Activated CD4-positive, alpha-beta T cell treated with anti-CD3 and anti-CD28 coated beads for 48 hours (primary cell): ENCODE measurements at regions not wholly inside any gene's neighbourhood (a gene's known extent, or its start where the extent isn't known, plus 50 kb on each side); places are given as distances from the start of the nearest gene placed in this dataset.
A peak's percentile ranks its signal among the peaks of the same experiment; 100 is the strongest.

Experiments
- DNase-seq: peaks from one replicate; pipeline ENCODE4 v3.0.0-alpha.2; 2020

GRCh38 chr17:77506371-77506991 is 365.7 kb downstream of the SEC14L1 start:
- DNase-seq = no peak

- DNase-seq = no peak
Observed at GRCh38 chr17:77507111-77507885, 366.5 kb downstream of the SEC14L1 start.

GRCh38 chr17:77508047-77508715 is 367.4 kb downstream of the SEC14L1 start:
- no peak for DNase-seq

GRCh38 chr17:77509089-77509488 is 368.3 kb downstream of the SEC14L1 start:
- no peak for DNase-seq

GRCh38 chr17:77509599-77509998 is 368.8 kb downstream of the SEC14L1 start:
- DNase-seq = no peak

- no peak for DNase-seq
Observed at GRCh38 chr17:77510133-77510796, 369.5 kb downstream of the SEC14L1 start.

GRCh38 chr17:77511514-77512061 is 370.8 kb downstream of the SEC14L1 start:
- no peak for DNase-seq

- DNase-seq = no peak
Observed at GRCh38 chr17:77512062-77512946, 371.5 kb downstream of the SEC14L1 start.

GRCh38 chr17:77513045-77513444 is 372.3 kb downstream of the SEC14L1 start:
- no peak for DNase-seq

- no peak for DNase-seq
Observed at GRCh38 chr17:77515227-77515626, 374.5 kb downstream of the SEC14L1 start.

- DNase-seq = peak; percentile 55
Observed at GRCh38 chr17:77516902-77517301, 376.1 kb downstream of the SEC14L1 start.

- DNase-seq = no peak
Observed at GRCh38 chr17:77521076-77521475, 380.3 kb downstream of the SEC14L1 start.

- DNase-seq = no peak
Observed at GRCh38 chr17:77523540-77523939, 382.8 kb downstream of the SEC14L1 start.

- DNase-seq = no peak
Observed at GRCh38 chr17:77526259-77526711, 385.5 kb downstream of the SEC14L1 start.

GRCh38 chr17:77526728-77527350 is 386.1 kb downstream of the SEC14L1 start:
- DNase-seq = no peak

- no peak for DNase-seq
Observed at GRCh38 chr17:77527409-77527808, 386.6 kb downstream of the SEC14L1 start.

- no peak for DNase-seq
Observed at GRCh38 chr17:77527836-77528505, 387.2 kb downstream of the SEC14L1 start.

GRCh38 chr17:77528516-77529327 is 388.0 kb downstream of the SEC14L1 start:
- peak; percentile 59 for DNase-seq

GRCh38 chr17:77529328-77529650 is 388.5 kb downstream of the SEC14L1 start:
- DNase-seq = no peak

- no peak for DNase-seq
Observed at GRCh38 chr17:77530591-77530990, 389.8 kb downstream of the SEC14L1 start.
